ENCODE measurements at regions not wholly inside any gene's neighbourhood (a gene's known extent, or its start where the extent isn't known, plus 50 kb on each side); places are given as distances from the start of the nearest gene placed in this dataset.

- DNase-seq, result no peak
Measured at GRCh38 chr1:55836086-55836485, 620.9 kb upstream of the USP24 start.

- DNase-seq, result no peak
Measured at GRCh38 chr1:55833529-55834091, 618.4 kb upstream of the USP24 start.

- DNase-seq, result no peak
Measured at GRCh38 chr1:55831759-55832158, 616.6 kb upstream of the USP24 start.

GRCh38 chr1:55828044-55828443 is 612.9 kb upstream of the USP24 start:
- no peak for DNase-seq

GRCh38 chr1:55827350-55827749 is 612.2 kb upstream of the USP24 start:
- DNase-seq, result no peak

GRCh38 chr1:55826381-55827080 is 611.4 kb upstream of the USP24 start:
- DNase-seq, result no peak

GRCh38 chr1:55825461-55825860 is 610.3 kb upstream of the USP24 start:
- DNase-seq, result no peak

GRCh38 chr1:55824251-55824640 is 609.1 kb upstream of the USP24 start:
- DNase-seq, result no peak

GRCh38 chr1:55823541-55824250 is 608.5 kb upstream of the USP24 start:
- no peak for DNase-seq

- DNase-seq, result no peak
Measured at GRCh38 chr1:55822891-55823290, 607.7 kb upstream of the USP24 start.

GRCh38 chr1:55821234-55821633 is 606.1 kb upstream of the USP24 start:
- no peak for DNase-seq

- DNase-seq, result no peak
Measured at GRCh38 chr1:55820501-55820900, 605.3 kb upstream of the USP24 start.

- DNase-seq, result no peak
Measured at GRCh38 chr1:55819011-55819410, 603.8 kb upstream of the USP24 start.

- no peak for DNase-seq
Measured at GRCh38 chr1:55816456-55817426, 601.6 kb upstream of the USP24 start.

GRCh38 chr1:55815745-55816455 is 600.7 kb upstream of the USP24 start:
- no peak for DNase-seq

- DNase-seq, result no peak
Measured at GRCh38 chr1:55814967-55815366, 599.8 kb upstream of the USP24 start.

GRCh38 chr1:55813618-55814017 is 598.5 kb upstream of the USP24 start:
- no peak for DNase-seq

GRCh38 chr1:55812281-55812680 is 597.1 kb upstream of the USP24 start:
- DNase-seq, result no peak

GRCh38 chr1:55808263-55808662 is 593.1 kb upstream of the USP24 start:
- DNase-seq, result no peak

- no peak for DNase-seq
Measured at GRCh38 chr1:55803429-55803828, 588.3 kb upstream of the USP24 start.

GRCh38 chr1:55801481-55801880 is 586.3 kb upstream of the USP24 start:
- no peak for DNase-seq

GRCh38 chr1:55800503-55800902 is 585.3 kb upstream of the USP24 start:
- no peak for DNase-seq

GRCh38 chr1:55793856-55794255 is 578.7 kb upstream of the USP24 start:
- no peak for DNase-seq

Measured in activated naive CD4-positive, alpha-beta T cell (primary cell).